DOHH2 (cell line): ENCODE measurements at regions not wholly inside any gene's neighbourhood (a gene's known extent, or its start where the extent isn't known, plus 50 kb on each side); places are given as distances from the start of the nearest gene placed in this dataset.

ENCODE experiments used
- H3F3A ChIP-seq: fragments of 200-600 bp; sonication (generic), shearing (Covaris generic); 2 replicates; pipeline ENCODE4 v1.6.0; 2016; ENCODE audit warnings: antibody characterized with exemption, mild to moderate bottlenecking; ENCODE audit not compliant: control insufficient read depth, insufficient read depth
- H3K27ac ChIP-seq: fragments of 200-600 bp; sonication (generic); 2 replicates; pipeline ENCODE4 v1.5.1; 2014; ENCODE audit warnings: low read depth, mild to moderate bottlenecking, low read length, moderate library complexity
- H3K27me3 ChIP-seq: fragments of 200-600 bp; sonication (generic); 2 replicates; pipeline ENCODE4 v1.6.1; 2014; ENCODE audit warnings: mild to moderate bottlenecking, low read length, mixed read lengths; ENCODE audit not compliant: control insufficient read depth
- H3K36me3 ChIP-seq: fragments of 200-600 bp; sonication (generic); 2 replicates; pipeline ENCODE4 v1.6.1; 2014; ENCODE audit warnings: mild to moderate bottlenecking, low read length, moderate library complexity, mixed read lengths; ENCODE audit not compliant: control insufficient read depth
- H3K4me1 ChIP-seq: fragments of 200-600 bp; sonication (generic); 2 replicates; pipeline ENCODE4 v1.6.1; 2014; ENCODE audit warnings: mild to moderate bottlenecking, low read length, mixed read lengths; ENCODE audit not compliant: control insufficient read depth
- H3K4me2 ChIP-seq: fragments of 200-600 bp; sonication (generic); 2 replicates; pipeline ENCODE4 v1.6.0; 2014; ENCODE audit warnings: mild to moderate bottlenecking, low read length, moderate library complexity
- H3K4me3 ChIP-seq: fragments of 200-600 bp; sonication (generic); 2 replicates; pipeline ENCODE4 v1.5.1; 2014; ENCODE audit warnings: mild to moderate bottlenecking, low read length, mixed read lengths
- H3K79me2 ChIP-seq: fragments of 200-600 bp; sonication (generic); 2 replicates; pipeline ENCODE4 v1.6.1; 2014; ENCODE audit warnings: mild to moderate bottlenecking, low read length, mixed read lengths; ENCODE audit not compliant: control insufficient read depth
- H3K9me2 ChIP-seq: fragments of 200-600 bp; sonication (generic); replicated peaks from 2 replicates; pipeline ENCODE4 v1.6.1; 2014; ENCODE audit warnings: mild to moderate bottlenecking, low read length, mixed read lengths; ENCODE audit not compliant: control insufficient read depth
- H3K9me3 ChIP-seq: fragments of 200-600 bp; sonication (generic); 2 replicates; pipeline ENCODE4 v1.6.1; 2014; ENCODE audit warnings: antibody characterized with exemption, low read length, mixed read lengths; ENCODE audit not compliant: control insufficient read depth, insufficient read depth
- H4K20me1 ChIP-seq: fragments of 200-600 bp; sonication (generic); 2 replicates; pipeline ENCODE4 v1.6.0; 2014; ENCODE audit warnings: low read depth, mild to moderate bottlenecking, antibody characterized with exemption, low read length, moderate library complexity; ENCODE audit not compliant: control insufficient read depth, insufficient read depth
- EZH2phosphoT487 ChIP-seq: fragments of 200-600 bp; sonication (generic); IDR thresholded peaks from 2 replicates; pipeline ENCODE4 v1.6.1; 2017; ENCODE audit warnings: borderline replicate concordance, mild to moderate bottlenecking, antibody characterized with exemption, low read length, moderate library complexity, mixed read lengths
- TF ChIP-seq, protein P1 (sequence below): fragments of 200-600 bp; sonication (generic); IDR thresholded peaks from one replicate; pipeline ENCODE4 v1.5.1; 2014; ENCODE audit warnings: antibody characterized with exemption, mild to moderate bottlenecking, low read depth, low read length; ENCODE audit not compliant: poor library complexity, severe bottlenecking

DNA sequence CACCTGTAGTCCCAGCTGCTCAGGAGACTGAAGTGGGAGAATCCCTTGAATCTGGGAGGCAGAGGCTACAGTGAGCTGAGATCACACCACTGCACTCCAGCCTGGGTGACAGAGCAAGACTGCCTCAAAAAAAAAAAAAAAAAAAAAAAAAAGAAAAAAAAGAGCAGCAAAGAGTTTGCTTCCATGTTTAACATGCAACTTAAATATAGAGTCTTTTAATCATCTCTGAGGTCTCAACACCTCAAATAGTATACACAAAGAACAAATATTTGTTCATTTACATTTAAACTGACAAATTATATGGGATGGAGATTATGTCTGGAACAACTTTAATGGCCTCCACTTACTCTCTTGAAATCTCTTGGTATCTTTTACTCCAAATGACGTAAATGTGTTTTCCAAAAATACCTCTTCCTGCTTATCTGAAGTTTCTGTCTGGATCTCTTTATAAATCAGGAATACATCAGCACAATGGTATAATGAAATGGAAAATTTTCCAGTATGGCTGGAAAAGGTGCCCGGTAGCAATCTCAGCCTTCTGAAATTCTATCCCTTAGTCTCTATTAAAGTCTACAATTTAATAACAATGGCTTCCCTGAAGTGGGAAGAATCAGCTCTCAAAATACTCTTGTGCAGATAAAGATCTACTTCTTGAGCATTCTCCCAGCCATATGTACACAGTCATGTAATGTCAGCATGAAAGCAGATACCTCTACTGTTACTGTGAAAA, 258.5 kb downstream of the OMA1 start:
- Histone ChIP-seq H3K79me2 (no peaks in the 10 kb centered on the region), H4K20me1 (no peaks in the 10 kb centered on the region), H3K4me2 (no peak overlapping the region), H3K27ac (no peak overlapping the region), H3K9me3 (no peaks in the 10 kb centered on the region), H3K36me3 (no peaks in the 10 kb centered on the region), H3K4me1 (no peaks in the 10 kb centered on the region), H3K27me3 (no peaks in the 10 kb centered on the region), H3K4me3 (no peak overlapping the region), H3F3A (no peaks in the 10 kb centered on the region), H3K9me2 (no peaks in the 10 kb centered on the region)
- TF ChIP-seq EZH2phosphoT487, result no peak
- TF ChIP-seq, protein P1, sequence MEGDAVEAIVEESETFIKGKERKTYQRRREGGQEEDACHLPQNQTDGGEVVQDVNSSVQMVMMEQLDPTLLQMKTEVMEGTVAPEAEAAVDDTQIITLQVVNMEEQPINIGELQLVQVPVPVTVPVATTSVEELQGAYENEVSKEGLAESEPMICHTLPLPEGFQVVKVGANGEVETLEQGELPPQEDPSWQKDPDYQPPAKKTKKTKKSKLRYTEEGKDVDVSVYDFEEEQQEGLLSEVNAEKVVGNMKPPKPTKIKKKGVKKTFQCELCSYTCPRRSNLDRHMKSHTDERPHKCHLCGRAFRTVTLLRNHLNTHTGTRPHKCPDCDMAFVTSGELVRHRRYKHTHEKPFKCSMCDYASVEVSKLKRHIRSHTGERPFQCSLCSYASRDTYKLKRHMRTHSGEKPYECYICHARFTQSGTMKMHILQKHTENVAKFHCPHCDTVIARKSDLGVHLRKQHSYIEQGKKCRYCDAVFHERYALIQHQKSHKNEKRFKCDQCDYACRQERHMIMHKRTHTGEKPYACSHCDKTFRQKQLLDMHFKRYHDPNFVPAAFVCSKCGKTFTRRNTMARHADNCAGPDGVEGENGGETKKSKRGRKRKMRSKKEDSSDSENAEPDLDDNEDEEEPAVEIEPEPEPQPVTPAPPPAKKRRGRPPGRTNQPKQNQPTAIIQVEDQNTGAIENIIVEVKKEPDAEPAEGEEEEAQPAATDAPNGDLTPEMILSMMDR, result no peak

GRCh38 chr1:58284225-58284510, 262.4 kb downstream of the OMA1 start:
- no peaks in the 10 kb centered on the region for H3K36me3 ChIP-seq
- no peak overlapping the region for H3K4me3 ChIP-seq
- H3K9me3 ChIP-seq, result no peaks in the 10 kb centered on the region
- H4K20me1 ChIP-seq, result no peaks in the 10 kb centered on the region
- H3K27me3 ChIP-seq, result no peaks in the 10 kb centered on the region
- no peaks in the 10 kb centered on the region for H3F3A ChIP-seq
- TF ChIP-seq EZH2phosphoT487, result no peak
- TF ChIP-seq, protein P1, result no peak
- H3K9me2 ChIP-seq, result no peaks in the 10 kb centered on the region
- no peak overlapping the region for H3K27ac ChIP-seq
- H3K79me2 ChIP-seq, result no peaks in the 10 kb centered on the region
- H3K4me1 ChIP-seq, result no peaks in the 10 kb centered on the region
- no peak overlapping the region for H3K4me2 ChIP-seq

- TF ChIP-seq, protein P1, result no peak
- no peak for TF ChIP-seq EZH2phosphoT487
- H3K4me1 ChIP-seq, result no peaks in the 10 kb centered on the region
- no peaks in the 10 kb centered on the region for H4K20me1 ChIP-seq
- no peak overlapping the region for H3K27ac ChIP-seq
- no peak overlapping the region for H3K4me2 ChIP-seq
- no peaks in the 10 kb centered on the region for H3K79me2 ChIP-seq
- H3F3A ChIP-seq, result no peaks in the 10 kb centered on the region
- no peaks in the 10 kb centered on the region for H3K9me2 ChIP-seq
- no peaks in the 10 kb centered on the region for H3K9me3 ChIP-seq
- H3K36me3 ChIP-seq, result no peaks in the 10 kb centered on the region
- H3K4me3 ChIP-seq, result no peak overlapping the region
- H3K27me3 ChIP-seq, result no peaks in the 10 kb centered on the region
These were observed 262.9 kb downstream of the OMA1 start for GRCh38 chr1:58283388-58284224.
